HG02623 (cell line): ENCODE measurements at regions not wholly inside any gene's neighbourhood (a gene's known extent, or its start where the extent isn't known, plus 50 kb on each side); places are given as distances from the start of the nearest gene placed in this dataset.
"Not testable (repeated sequence)": the region's sequence is repeated elsewhere in the genome, so short reads cannot be mapped to it uniquely, and the experiment has no call there.

Experiments
- ATAC-seq: cut with Tn5 transposase; IDR thresholded peaks from one replicate; pipeline ENCODE4 v1.9.1; 2021; ENCODE audit warnings: moderate library complexity; ENCODE audit not compliant: unreplicated experiment

GRCh38 chr2:65622499-65622898, 190.1 kb upstream of the SPRED2 start:
- no peak for ATAC-seq

- ATAC-seq = no peak
Observed at GRCh38 chr2:65620524-65620923, 188.1 kb upstream of the SPRED2 start.

GRCh38 chr2:65620026-65620425, 187.6 kb upstream of the SPRED2 start:
- ATAC-seq = no peak

- no peak for ATAC-seq
Observed at GRCh38 chr2:65615602-65616001, 183.2 kb upstream of the SPRED2 start.

- no peak for ATAC-seq
Observed at GRCh38 chr2:65613968-65614555, 181.7 kb upstream of the SPRED2 start.

- ATAC-seq = no peak
Observed at GRCh38 chr2:65611488-65611887, 179.1 kb upstream of the SPRED2 start.

GRCh38 chr2:65608916-65609315, 176.5 kb upstream of the SPRED2 start:
- no peak for ATAC-seq

GRCh38 chr2:65608466-65608865, 176.1 kb upstream of the SPRED2 start:
- ATAC-seq = no peak

- no peak for ATAC-seq
Observed at GRCh38 chr2:65607662-65608305, 175.4 kb upstream of the SPRED2 start.

- no peak for ATAC-seq
Observed at GRCh38 chr2:65605743-65606058, 173.3 kb upstream of the SPRED2 start.

- no peak for ATAC-seq
Observed at GRCh38 chr2:65605058-65605742, 172.8 kb upstream of the SPRED2 start.

GRCh38 chr2:65604246-65604645, 171.8 kb upstream of the SPRED2 start:
- no peak for ATAC-seq

GRCh38 chr2:65602603-65603235, 170.3 kb upstream of the SPRED2 start:
- no peak for ATAC-seq

GRCh38 chr2:65600871-65601270, 168.5 kb upstream of the SPRED2 start:
- not testable (repeated sequence) for ATAC-seq

GRCh38 chr2:65600351-65600750, 168.0 kb upstream of the SPRED2 start:
- not testable (repeated sequence) for ATAC-seq

- no peak for ATAC-seq
Observed at GRCh38 chr2:65599693-65600092, 167.3 kb upstream of the SPRED2 start.

GRCh38 chr2:65598996-65599395, 166.6 kb upstream of the SPRED2 start:
- ATAC-seq = no peak

- ATAC-seq = no peak
Observed at GRCh38 chr2:65598264-65598663, 165.9 kb upstream of the SPRED2 start.

- no peak for ATAC-seq
Observed at GRCh38 chr2:65595630-65596029, 163.2 kb upstream of the SPRED2 start.

- no peak for ATAC-seq
Observed at GRCh38 chr2:65594150-65594549, 161.8 kb upstream of the SPRED2 start.

- ATAC-seq = no peak
Observed at GRCh38 chr2:65589667-65590066, 157.3 kb upstream of the SPRED2 start.

- no peak for ATAC-seq
Observed at GRCh38 chr2:65587779-65588178, 155.4 kb upstream of the SPRED2 start.
